Heart left ventricle (tissue), 13 donors: ENCODE measurements at regions not wholly inside any gene's neighbourhood (a gene's known extent, or its start where the extent isn't known, plus 50 kb on each side); places are given as distances from the start of the nearest gene placed in this dataset.

ENCODE experiments used
- CTCF ChIP-seq, 12 donors: fragments of 200-600 bp; sonication (generic) in 4 of 12; IDR thresholded peaks; one replicate each; pipeline versions ENCODE4 v1.5.0 to v1.8.0; 2018 to 2022; ENCODE audit warnings: antibody characterized with exemption in 12 of 12, mild to moderate bottlenecking in 5 of 12
- POLR2A ChIP-seq, 2 donors: fragments of 450-650 bp; IDR thresholded peaks; one replicate each; pipeline ENCODE4 v1.6.1; 2017; ENCODE audit warnings: antibody characterized with exemption in 2 of 2, mild to moderate bottlenecking in 2 of 2, moderate library complexity in 2 of 2
- donor health status: ischemic (EF 13 %, LVEDD 7.1; RV severe dilation, severe dysfunction).
- donor health status: DM: no; HTN: yes; CAD: no.
- donor health status: DM: no; HTN: no; CAD: no.
- donor health status: ischemic (EF 25% LVEDD 6.9; RV normal size, moderate dysfunction).
- donor health status: ischemic (EF 25% LVEDD 5.7; RV mildly dilated, moderate dysfunction).
- donor health status: ischemic (EF 35%, LVEDD 5.7; RV mildly dilated, moderate dysfunction).
- donor health status: nonischemic (EF 11% LVEDD 7.7; RV severe dilation, severe dysfunction).
- donor health status: DM: yes; HTN: yes; CAD: no.
- donor health status: PGD.
- donor health status: ischemic (EF 29% LVEDD 5.4; RV normal size, mild dysfunction).
- donor health status: nonischemic (EF 23%, LVEDD 6.1; RV moderate dilation, normal function).

GRCh38 chrX:97846228-97846627, 962.5 kb downstream of the RPA4 start:
- no peak for TF ChIP-seq CTCF (IDR thresholded peaks at IDR 0.05)
- TF ChIP-seq POLR2A (IDR thresholded peaks at IDR 0.05): no peak
